ENCODE measurements at regions not wholly inside any gene's neighbourhood (a gene's known extent, or its start where the extent isn't known, plus 50 kb on each side); places are given as distances from the start of the nearest gene placed in this dataset.

DNA sequence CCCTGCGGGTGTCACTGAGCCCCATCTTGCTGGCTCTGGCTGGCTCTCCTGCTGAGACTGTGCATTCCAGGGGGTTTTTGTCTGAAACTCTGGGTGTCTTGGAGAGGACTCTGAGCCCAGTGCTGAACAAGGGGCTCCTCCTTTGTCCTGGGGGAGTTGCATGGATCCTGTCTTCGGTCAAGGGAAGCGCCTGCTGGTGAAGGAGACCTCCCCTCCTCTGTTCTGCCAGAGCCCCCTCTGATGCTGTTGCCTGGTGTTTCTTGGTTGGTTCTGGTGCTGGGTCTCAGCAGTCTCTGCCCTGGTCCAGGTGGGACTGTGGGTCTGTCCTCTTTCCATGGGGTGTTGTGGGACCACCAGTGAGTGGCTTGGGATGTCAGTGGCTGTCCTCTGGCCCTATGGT lies 380.9 kb downstream of the TMEM121 start:
- TF ChIP-seq CTCF (IDR thresholded peaks at IDR 0.05): no peak
- TF ChIP-seq POLR2A (IDR thresholded peaks at IDR 0.05): no peak

Measured in body of pancreas (tissue), 4 donors.